HG02763 (cell line): ENCODE measurements at regions not wholly inside any gene's neighbourhood (a gene's known extent, or its start where the extent isn't known, plus 50 kb on each side); places are given as distances from the start of the nearest gene placed in this dataset.
"Not testable (repeated sequence)": the region's sequence is repeated elsewhere in the genome, so short reads cannot be mapped to it uniquely, and the experiment has no call there.

Experiments used
- ATAC-seq: cut with Tn5 transposase; IDR thresholded peaks from one replicate; pipeline ENCODE4 v1.9.1; 2021; ENCODE audit warnings: mild to moderate bottlenecking, moderate library complexity; ENCODE audit not compliant: unreplicated experiment

- ATAC-seq: no peak
Observed at GRCh38 chr12:105454688-105455087, 124.2 kb downstream of the C12orf75 start.

- no peak for ATAC-seq
Observed at GRCh38 chr12:105455261-105455660, 124.8 kb downstream of the C12orf75 start.

GRCh38 chr12:105457026-105457425, 126.5 kb downstream of the C12orf75 start:
- ATAC-seq: no peak

- no peak for ATAC-seq
Observed at GRCh38 chr12:105459760-105460330, 129.4 kb downstream of the C12orf75 start.

- ATAC-seq: no peak
Observed at GRCh38 chr12:105461271-105461943, 130.9 kb downstream of the C12orf75 start.

GRCh38 chr12:105461944-105462762, 131.7 kb downstream of the C12orf75 start:
- ATAC-seq: no peak

GRCh38 chr12:105462831-105463230, 132.3 kb downstream of the C12orf75 start:
- no peak for ATAC-seq

GRCh38 chr12:105464406-105464805, 133.9 kb downstream of the C12orf75 start:
- no peak for ATAC-seq

GRCh38 chr12:105466231-105466900, 135.9 kb downstream of the C12orf75 start:
- no peak for ATAC-seq

GRCh38 chr12:105466901-105467598, 136.6 kb downstream of the C12orf75 start:
- no peak for ATAC-seq

- ATAC-seq: no peak
Observed at GRCh38 chr12:105467710-105468366, 137.3 kb downstream of the C12orf75 start.

- ATAC-seq: no peak
Observed at GRCh38 chr12:105468464-105468863, 138.0 kb downstream of the C12orf75 start.

- ATAC-seq: no peak
Observed at GRCh38 chr12:105469211-105469610, 138.7 kb downstream of the C12orf75 start.

GRCh38 chr12:105469701-105470100, 139.2 kb downstream of the C12orf75 start:
- no peak for ATAC-seq

- ATAC-seq: no peak
Observed at GRCh38 chr12:105470102-105470501, 139.6 kb downstream of the C12orf75 start.

- no peak for ATAC-seq
Observed at GRCh38 chr12:105470601-105471000, 140.1 kb downstream of the C12orf75 start.

- ATAC-seq: no peak
Observed at GRCh38 chr12:105474672-105475071, 144.2 kb downstream of the C12orf75 start.

- no peak for ATAC-seq
Observed at GRCh38 chr12:105476616-105477015, 146.1 kb downstream of the C12orf75 start.

GRCh38 chr12:105477873-105478272, 147.4 kb downstream of the C12orf75 start:
- no peak for ATAC-seq

- ATAC-seq: not testable (repeated sequence)
Observed at GRCh38 chr12:105478788-105479187, 148.3 kb downstream of the C12orf75 start.
